PFSK-1 (cell line): ENCODE measurements at regions not wholly inside any gene's neighbourhood (a gene's known extent, or its start where the extent isn't known, plus 50 kb on each side); places are given as distances from the start of the nearest gene placed in this dataset.

Source experiments
- FOXP2 ChIP-seq: optimal IDR thresholded peaks from 2 replicates; pipeline ENCODE3; 2011; ENCODE audit warnings: borderline replicate concordance, control low read depth, inconsistent platforms; ENCODE audit not compliant: insufficient read depth; ENCODE audit errors: extremely low read length, extremely low read depth
- POLR2AphosphoS5 ChIP-seq: IDR thresholded peaks from 2 replicates; pipeline ENCODE4 v1.6.1; 2012; ENCODE audit warnings: low read depth, mild to moderate bottlenecking, control low read depth, low read length, moderate library complexity
- SIN3A ChIP-seq: IDR thresholded peaks from 2 replicates; pipeline ENCODE4 v1.6.1; 2012; ENCODE audit warnings: mild to moderate bottlenecking, low read length, moderate library complexity, borderline replicate concordance; ENCODE audit not compliant: insufficient read depth
- TAF1 ChIP-seq: IDR thresholded peaks from 2 replicates; pipeline ENCODE4 v1.6.1; 2012; ENCODE audit warnings: low read length, control low read depth, borderline replicate concordance; ENCODE audit not compliant: insufficient read depth
- TF ChIP-seq, protein P1 (sequence below), 2 experiments: IDR thresholded peaks; 2 replicates each; pipeline versions ENCODE4 v1.6.1 to v1.8.0; 2011 to 2012; ENCODE audit warnings: low read depth in 2 of 2, low read length in 2 of 2, control low read depth in 1 of 2, inconsistent platforms in 1 of 2, mild to moderate bottlenecking in 1 of 2, moderate library complexity in 1 of 2; ENCODE audit not compliant: insufficient read depth in 1 of 2

GRCh38 chr2:128538396-128538795 lies 219.7 kb upstream of the HS6ST1 start:
- no peak for TF ChIP-seq POLR2AphosphoS5
- no peak for TF ChIP-seq FOXP2
- TF ChIP-seq, protein P1, sequence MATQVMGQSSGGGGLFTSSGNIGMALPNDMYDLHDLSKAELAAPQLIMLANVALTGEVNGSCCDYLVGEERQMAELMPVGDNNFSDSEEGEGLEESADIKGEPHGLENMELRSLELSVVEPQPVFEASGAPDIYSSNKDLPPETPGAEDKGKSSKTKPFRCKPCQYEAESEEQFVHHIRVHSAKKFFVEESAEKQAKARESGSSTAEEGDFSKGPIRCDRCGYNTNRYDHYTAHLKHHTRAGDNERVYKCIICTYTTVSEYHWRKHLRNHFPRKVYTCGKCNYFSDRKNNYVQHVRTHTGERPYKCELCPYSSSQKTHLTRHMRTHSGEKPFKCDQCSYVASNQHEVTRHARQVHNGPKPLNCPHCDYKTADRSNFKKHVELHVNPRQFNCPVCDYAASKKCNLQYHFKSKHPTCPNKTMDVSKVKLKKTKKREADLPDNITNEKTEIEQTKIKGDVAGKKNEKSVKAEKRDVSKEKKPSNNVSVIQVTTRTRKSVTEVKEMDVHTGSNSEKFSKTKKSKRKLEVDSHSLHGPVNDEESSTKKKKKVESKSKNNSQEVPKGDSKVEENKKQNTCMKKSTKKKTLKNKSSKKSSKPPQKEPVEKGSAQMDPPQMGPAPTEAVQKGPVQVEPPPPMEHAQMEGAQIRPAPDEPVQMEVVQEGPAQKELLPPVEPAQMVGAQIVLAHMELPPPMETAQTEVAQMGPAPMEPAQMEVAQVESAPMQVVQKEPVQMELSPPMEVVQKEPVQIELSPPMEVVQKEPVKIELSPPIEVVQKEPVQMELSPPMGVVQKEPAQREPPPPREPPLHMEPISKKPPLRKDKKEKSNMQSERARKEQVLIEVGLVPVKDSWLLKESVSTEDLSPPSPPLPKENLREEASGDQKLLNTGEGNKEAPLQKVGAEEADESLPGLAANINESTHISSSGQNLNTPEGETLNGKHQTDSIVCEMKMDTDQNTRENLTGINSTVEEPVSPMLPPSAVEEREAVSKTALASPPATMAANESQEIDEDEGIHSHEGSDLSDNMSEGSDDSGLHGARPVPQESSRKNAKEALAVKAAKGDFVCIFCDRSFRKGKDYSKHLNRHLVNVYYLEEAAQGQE (IDR thresholded peaks at IDR 0.05; ENCODE audit: insufficient read depth in 1 of 2, low read depth in 2 of 2, low read length in 2 of 2) = no peak
- TF ChIP-seq TAF1 = no peak
- no peak for TF ChIP-seq SIN3A

DNA sequence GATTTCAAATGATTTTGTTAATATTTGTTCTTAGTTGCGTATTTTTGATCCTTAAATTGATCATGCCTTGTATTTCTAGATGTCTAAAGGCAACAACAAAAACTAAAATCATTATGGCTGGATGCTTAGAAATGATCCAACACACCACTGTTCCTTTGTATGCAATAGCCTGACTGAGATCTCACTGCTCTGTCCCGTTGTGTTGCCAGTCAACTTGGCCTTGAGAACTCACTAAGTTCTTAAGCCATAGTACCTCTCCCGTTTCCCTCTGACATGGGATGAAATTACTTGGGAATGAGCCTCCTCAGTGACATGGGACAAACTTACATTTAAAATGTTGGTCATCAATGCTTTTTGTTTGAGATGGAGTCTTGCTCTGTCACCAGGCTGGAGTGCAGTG lies 222.0 kb upstream of the HS6ST1 start:
- no peak for TF ChIP-seq FOXP2
- TF ChIP-seq, protein P1 (IDR thresholded peaks at IDR 0.05; ENCODE audit: insufficient read depth in 1 of 2, low read depth in 2 of 2, low read length in 2 of 2) = no peak
- TF ChIP-seq SIN3A = no peak
- no peak for TF ChIP-seq POLR2AphosphoS5

GRCh38 chr2:128541448-128541847 lies 222.8 kb upstream of the HS6ST1 start:
- TF ChIP-seq TAF1 = no peak
- no peak for TF ChIP-seq SIN3A
- no peak for TF ChIP-seq POLR2AphosphoS5
- TF ChIP-seq, protein P1 (IDR thresholded peaks at IDR 0.05; ENCODE audit: insufficient read depth in 1 of 2, low read depth in 2 of 2, low read length in 2 of 2) = no peak
- no peak for TF ChIP-seq FOXP2

GRCh38 chr2:128543036-128543435 lies 224.4 kb upstream of the HS6ST1 start:
- TF ChIP-seq, protein P1 (IDR thresholded peaks at IDR 0.05; ENCODE audit: insufficient read depth in 1 of 2, low read depth in 2 of 2, low read length in 2 of 2) = no peak
- TF ChIP-seq TAF1 (no peak), POLR2AphosphoS5 (no peak), FOXP2 (no peak), SIN3A (no peak)

DNA sequence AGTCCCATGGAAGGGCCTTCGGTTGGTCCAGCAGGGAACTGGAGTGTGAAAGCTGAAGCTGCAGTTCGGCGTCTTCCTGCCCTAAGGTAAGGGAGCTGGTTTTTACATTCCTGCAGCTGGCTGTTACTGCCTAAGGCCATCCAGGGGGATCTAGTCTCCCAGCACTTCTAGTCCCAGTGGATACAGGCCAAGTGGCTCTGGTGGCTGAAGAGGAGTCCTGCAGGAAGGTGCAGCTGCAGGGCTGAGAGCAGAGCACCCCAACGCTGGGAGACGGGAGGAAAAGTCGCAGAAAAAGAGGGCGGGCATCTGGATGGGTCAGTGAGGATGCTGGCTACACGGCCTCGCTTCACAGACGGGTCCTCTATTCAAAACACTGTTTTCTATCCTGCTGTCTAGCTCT lies 225.0 kb upstream of the HS6ST1 start:
- TF ChIP-seq, protein P1 (IDR thresholded peaks at IDR 0.05; ENCODE audit: insufficient read depth in 1 of 2, low read depth in 2 of 2, low read length in 2 of 2) = no peak
- TF ChIP-seq SIN3A = no peak
